KBM-7 (cell line): ENCODE measurements at regions not wholly inside any gene's neighbourhood (a gene's known extent, or its start where the extent isn't known, plus 50 kb on each side); places are given as distances from the start of the nearest gene placed in this dataset.
"Not testable (repeated sequence)": the region's sequence is repeated elsewhere in the genome, so short reads cannot be mapped to it uniquely, and the experiment has no call there.

ENCODE experiments used
- DNase-seq: peaks from one replicate; pipeline ENCODE4 v3.0.0-alpha.2; 2015
- in situ Hi-C: fragments of 300-500 bp; cut with MboI; formaldehyde crosslinking; loops from 2 replicates; pipeline ENCODE4 v1.14.3; 2020; ENCODE audit warnings: low sequenced_read_pairs, low pct_unique_long_range_greater_than_20kb, mixed read lengths

DNA sequence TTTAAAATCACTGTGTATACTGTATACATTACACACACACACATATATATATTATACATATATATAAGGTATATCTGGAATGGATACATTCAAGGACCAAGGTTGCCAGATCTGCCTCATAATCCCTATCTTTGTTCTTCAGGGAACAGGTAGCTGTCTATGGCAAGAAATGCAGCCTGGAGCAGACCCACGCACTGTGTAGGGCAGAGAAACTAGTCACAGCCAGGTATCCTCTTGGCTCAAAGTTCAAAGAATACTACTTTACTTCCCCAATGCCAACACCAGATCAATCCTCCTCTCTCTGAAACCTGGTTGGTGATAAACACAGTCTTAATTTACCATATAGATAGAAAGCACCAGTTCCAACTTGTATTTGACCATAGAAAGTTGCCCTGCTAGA lies 313.6 kb downstream of the PRELID2 start:
- DNase-seq, result no peak
- in situ Hi-C loops, result no loop called here

DNA sequence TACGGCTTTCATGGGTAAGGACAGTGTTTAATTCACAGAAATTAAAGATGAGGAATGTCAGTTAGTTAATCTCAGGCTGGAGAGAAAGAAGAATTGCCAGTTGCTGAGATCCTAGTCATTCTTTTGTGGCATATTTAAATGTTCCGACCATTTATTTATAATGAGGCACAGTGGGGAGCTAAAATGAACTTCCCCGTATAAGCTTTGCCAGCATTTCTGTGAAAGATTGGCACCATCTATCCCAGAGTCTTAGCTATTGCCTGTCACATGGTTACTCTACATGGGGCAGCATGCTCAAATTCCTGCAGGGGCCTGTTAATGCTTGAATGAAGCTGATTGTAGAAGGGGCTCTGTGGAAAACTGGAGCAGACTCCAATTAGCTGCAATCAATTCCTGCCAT lies 314.1 kb downstream of the PRELID2 start:
- no peak for DNase-seq
- in situ Hi-C loops, result no loop called here

DNA sequence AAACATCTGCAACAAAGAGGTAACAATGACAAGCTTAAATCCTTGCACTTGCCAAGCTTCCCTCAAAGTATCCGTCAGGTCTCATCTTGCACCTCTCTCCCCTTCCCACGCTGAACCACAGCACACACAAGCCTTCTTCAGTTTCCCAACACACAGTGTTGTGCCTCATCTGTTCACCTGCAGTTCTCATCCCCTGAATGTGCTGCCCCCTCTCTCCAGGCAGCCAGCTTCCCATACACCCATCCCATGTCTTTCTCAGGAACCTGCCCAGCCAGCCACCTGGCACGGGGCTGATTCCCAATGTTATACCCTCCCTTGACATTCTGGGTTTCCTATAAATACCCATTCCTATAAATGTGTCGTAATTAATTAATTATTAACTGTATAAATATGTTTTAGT lies 314.8 kb downstream of the PRELID2 start:
- in situ Hi-C loops, result no loop called here
- DNase-seq, result no peak

DNA sequence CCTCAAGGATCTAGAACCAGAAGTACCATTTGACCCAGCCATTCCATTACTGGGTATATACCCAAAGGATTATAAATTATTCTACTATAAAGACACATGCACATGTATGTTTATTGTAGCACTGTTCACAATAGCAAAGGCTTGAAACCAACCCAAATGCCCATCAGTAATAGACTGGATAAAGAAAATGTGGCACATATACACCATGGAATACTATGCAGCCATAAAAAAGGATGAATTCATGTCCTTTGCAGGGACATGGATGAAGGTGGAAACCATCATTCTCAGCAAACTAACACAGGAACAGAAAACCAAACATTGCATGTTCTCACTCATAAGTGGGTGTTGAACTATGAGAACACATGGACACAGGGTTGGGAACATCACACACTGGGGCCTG lies 317.6 kb downstream of the PRELID2 start:
- DNase-seq, in situ Hi-C loops: not testable (repeated sequence)

DNA sequence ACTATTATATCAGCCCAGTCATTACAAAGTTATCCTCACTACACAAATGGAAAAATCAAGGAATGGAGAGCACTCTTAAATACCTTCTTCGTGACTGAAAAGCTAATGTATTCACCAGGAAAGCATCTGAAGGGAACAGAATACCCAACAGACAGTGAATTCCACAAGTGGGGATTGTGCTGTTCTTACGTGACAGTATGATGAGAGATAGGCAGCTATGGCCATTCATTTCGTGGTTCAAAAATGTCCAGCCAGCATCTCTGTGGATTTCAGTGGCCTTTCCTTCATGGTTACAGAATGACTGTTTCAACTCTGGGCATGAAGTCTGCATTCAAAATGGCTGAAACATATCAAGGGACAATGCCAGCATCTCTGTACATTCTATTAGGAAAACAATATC lies 323.8 kb downstream of the PRELID2 start:
- in situ Hi-C loops, result no loop called here
- no peak for DNase-seq

DNA sequence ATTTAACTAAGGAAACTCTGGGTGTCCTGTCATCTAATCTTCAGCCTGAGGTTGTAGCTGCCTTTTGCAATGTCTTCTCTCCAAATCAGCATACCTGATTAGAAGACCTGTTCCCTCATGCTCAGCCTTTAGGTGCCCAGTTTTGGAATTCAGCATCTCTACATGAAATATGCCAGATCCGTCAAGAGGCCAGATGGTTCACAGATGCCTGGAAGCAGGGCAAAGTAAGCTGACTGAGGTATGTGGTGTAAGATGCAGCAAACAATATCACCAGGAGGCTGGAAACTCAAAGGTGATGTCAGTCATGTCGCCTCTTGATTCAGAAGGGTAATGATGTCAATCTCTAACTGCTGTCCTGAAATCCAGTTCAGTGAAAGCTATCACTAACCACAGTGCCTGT lies 324.4 kb downstream of the PRELID2 start:
- no peak for DNase-seq
- in situ Hi-C loops, result no loop called here

DNA sequence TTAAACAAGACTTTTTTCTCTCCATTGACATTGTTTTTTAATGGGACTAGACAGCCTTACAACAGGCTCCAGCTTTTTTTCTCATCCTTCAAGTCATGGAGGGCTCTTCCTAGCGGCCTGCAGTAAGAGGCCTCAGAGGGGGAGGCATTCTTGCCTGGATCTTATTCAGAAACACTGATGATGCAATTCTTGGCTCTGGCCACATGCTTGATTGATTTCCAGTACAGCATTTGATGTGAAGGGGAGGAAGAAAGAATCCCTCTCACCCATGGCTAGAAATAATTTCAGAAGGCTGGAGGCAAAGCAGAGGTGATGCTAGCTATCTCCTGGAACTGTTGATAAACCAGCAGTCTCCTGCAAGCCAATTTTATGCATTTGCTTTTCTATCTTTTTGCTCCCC lies 324.8 kb downstream of the PRELID2 start:
- in situ Hi-C loops, result no loop called here
- peak; percentile 7 for DNase-seq

DNA sequence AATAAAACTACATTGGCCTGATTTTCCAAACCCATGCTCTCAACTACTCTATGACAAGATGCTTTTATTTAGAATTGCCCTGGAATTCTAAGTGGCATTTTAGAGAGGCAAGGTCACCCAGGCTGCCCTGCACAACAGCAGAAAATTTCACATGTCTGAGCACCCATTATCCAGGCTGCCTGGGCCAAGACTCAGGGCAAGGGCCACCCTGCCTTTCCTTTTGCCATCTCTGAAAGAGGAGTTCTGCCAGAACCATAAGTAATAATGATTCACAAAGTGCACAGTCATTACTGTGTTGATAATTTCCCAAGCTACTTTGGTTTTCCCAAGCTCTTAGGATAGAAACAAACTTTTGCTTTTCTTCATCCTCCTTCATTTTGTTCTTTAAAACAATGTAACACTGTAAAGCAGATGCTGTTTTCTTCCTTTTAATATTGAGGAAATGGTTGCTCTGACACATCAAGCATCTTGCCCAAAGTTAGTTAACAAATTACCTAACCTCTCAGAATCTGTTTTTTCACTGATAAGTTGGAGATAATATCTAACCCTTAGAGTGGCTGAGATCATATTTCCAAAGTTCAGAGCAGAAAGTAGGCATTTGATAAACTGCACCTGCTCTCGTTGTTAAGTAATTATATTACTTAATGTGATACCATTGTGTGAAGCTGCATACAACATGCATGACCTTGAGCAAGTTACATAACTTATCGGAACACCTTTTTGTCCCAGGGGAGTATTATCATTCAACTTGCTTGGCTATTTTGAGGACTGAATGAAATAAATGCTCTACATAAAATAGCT lies 325.6 kb downstream of the PRELID2 start:
- no peak for DNase-seq
- in situ Hi-C loops, result no loop called here

DNA sequence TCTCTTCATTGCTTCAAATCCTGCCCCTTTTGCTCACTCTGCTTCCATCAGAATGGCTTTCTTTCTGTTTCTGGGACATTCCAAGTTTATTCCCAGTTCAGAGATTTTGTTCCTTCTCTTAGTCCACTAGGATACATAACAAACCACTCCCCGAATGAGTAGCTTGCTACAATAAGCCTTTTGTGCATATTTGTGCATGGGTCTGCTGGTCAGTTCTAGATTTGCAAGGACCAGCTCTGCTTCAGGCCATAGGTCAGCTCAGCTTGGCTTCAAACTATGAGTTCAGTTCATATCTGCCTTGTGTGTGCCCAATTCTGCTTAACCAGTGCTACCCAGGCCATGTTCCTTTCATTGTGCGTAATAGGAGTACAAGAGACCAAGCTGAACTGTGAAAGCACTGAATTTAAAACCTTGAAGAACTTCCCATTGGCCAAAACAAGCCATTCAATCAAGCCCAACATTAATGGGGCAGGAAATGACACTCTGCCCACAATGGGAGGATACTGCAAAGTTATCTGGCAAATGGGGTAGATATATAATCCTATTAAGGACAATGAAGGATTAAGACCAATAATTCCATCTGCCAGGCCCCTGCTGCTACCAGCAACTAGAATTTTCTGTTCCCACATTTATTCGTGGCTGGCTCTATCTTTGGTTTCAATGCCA lies 328.8 kb downstream of the PRELID2 start:
- in situ Hi-C loops, result no loop called here

DNA sequence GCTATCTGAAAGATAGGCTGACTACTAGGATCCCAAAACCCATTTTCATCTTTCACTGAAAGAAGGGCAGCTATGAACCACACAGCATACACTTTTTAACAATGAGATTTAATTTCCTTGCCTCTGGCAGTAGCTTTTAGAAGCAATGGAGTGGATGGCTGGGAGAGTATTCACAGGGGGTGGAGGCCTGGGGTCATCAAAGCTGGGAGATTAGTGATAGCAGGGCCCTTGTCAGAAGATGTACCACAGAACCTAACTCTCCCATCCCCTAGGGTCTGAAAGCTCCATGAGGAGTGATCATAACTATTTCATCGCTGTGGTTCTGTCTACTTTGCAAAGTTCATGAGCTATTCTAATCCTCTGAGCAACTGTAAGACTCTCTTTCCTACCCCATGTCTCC lies 332.2 kb downstream of the PRELID2 start:
- no peak for DNase-seq
- in situ Hi-C loops, result no loop called here

More for the DNA sequence above, 328.8 kb downstream of the PRELID2 start:
- no peak for DNase-seq

DNA sequence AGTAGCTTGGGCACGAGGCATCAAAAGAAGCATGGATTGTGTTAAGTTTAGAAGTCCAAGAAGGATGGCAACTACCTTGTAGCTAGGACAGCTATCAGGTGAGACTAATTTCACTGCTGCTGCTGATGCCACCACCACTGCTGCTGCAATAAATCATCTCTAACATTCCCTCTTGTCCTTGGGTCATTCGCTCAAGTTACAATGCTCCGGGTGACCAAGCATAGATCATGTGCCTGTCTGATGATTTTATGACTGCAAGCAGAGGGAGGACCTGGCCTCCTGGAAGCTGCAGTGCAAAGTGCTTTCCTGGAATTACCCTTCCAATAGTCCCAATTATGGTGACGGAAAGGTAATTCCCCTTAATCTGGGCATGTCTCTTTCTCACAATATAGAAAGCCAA lies 334.4 kb downstream of the PRELID2 start:
- no peak for DNase-seq
- in situ Hi-C loops, result no loop called here

DNA sequence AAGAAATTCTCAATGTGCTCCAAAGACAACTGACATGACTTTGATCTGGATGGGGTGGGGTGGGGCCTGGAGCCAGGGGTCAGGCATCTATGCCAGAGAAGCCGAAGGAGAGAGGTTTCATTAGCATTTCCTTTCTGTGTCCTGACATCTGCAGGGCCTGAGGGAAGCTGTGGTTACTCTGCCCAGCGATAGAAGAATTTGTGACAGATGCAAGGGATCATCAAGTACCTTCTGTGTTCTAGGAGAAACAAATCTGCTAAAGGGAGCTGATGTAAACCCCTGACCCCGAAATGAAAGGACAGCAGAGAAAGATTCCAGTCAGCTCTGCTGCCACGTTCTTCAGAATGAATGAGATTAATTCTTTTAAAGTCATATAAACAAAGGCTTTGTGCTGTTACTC lies 335.7 kb downstream of the PRELID2 start:
- no peak for DNase-seq
- in situ Hi-C loops, result no loop called here

DNA sequence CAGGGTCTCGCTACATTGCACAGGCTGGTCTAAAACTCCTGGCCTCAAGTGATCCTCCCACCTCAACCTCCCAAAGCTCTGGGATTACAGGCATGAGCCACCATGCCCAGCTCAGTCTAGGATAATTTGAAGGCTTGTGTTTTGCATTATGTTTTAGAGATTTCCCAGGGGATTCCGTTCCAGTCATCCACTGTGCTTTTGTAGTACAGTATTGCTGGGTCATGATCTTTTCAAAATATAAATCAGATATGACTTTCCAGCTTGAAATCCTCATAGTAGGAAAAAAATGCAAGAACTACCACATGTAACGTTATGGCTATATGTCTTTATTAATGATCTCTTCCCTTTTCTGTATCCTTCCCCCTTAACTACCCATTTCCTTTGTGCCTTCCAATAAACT lies 338.1 kb downstream of the PRELID2 start:
- in situ Hi-C loops, result no loop called here
- no peak for DNase-seq

DNA sequence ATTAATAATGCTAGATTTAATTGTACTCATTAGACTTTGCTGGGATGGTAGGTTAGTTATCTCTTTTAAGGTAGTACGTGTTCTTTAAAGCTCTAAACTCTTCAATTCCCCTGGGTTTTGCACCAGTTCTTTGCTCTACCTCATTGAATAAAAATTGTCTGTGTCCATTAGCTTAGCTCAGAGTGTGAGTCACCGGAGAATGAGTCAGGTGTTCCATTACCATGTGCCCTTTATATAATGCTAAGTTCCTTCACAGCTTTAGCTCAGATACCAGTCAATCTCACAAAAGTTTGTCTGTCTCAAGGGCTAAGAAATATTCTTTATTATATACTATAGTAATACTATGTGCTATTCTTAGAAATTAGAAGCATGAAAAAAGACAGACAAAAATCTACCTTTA lies 339.4 kb downstream of the PRELID2 start:
- in situ Hi-C loops, result no loop called here
- no peak for DNase-seq

DNA sequence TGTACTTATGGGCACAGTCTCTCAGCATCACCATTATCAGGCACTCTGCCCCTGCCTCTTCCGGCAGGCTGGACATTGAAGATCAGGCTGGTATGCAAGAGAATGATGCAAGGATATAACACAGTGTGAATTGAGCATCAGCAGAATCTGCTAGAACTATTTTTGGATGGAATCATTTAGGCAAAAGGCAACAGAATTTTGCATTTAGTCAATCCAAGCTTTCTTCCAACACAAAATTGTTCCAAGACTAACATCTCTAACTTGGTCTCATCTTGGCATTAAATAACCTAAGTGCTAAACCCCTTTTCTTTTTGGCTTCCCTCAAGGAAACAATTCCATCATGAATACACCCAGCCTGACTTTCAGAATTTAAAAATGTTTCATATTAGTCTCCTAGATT lies 339.9 kb downstream of the PRELID2 start:
- in situ Hi-C loops, result no loop called here
- no peak for DNase-seq

DNA sequence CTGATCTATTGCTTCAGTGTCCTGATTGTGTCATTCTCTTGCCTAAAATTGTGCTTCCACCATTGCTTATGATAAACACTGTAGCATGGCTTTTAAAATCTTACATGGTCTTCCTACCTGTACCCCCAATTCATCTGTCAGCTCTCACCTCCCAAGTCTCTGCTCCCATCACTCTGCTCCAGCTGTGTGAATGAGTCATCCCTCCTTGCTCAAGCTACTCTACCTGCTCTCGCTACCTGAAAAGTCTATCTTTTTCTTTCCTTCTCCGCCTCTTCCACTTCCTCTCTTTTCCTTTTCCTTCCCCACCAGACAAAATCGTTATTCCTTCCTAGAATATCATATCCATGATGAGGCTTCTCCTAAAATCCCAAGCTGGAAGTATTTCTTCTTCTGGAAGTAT lies 341.7 kb downstream of the PRELID2 start:
- in situ Hi-C loops, result no loop called here
- no peak for DNase-seq

DNA sequence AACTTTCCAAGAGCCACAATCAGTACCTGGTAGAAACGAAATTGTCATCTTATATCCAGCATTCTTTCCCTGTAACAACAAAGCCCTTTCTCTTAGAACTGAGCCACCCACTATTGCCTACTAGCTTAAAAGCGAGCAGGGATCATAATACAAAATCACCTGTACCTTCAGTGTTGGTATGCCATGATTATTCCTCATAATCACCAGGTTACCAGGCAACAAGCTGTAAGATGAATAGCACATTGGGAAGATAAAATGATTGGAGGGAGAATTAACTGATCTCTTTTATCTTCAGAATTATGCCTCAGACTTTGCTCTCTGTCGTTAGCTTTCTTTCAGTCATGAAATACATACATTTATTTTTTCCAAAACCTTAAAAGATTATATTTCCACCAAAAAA lies 345.6 kb downstream of the PRELID2 start:
- no peak for DNase-seq
- in situ Hi-C loops, result no loop called here

DNA sequence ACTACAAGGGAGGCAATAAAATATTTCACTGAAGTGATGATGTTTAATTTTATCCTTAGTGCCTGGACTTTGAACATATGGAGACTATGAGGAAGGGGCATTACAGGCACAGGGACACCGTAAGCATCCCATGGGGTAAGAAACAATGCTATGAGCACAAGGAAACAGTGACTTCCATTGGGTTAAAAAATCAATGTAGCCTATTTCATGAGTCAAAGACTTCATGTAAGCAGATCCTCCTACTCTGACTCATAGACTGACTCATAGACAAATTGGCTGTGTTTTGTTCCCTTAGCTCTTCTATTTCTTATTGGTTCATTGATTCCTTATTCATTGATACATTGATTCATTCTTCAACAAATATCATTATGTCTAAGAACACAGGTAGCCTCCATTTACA lies 351.0 kb downstream of the PRELID2 start:
- DNase-seq, result no peak
- in situ Hi-C loops, result no loop called here

DNA sequence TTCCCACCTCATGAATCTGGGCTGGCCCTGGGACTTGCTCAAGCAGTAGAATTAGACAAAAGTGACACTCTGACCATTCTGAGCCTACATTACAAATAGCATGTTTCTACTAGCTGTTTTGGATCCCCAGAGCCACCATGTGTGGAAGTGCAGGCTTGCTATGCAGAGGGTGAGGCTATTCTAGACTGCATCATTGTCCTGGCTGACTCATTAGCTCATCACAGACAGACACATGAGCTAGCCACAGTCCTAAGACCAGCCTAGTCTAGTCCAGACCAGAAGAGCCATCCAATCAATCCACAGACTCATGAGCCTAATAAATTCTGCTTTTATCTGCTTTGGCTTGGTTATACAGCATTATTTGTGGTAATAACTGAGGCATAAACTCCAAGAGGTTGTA lies 351.9 kb downstream of the PRELID2 start:
- DNase-seq, result no peak
- in situ Hi-C loops, result no loop called here

DNA sequence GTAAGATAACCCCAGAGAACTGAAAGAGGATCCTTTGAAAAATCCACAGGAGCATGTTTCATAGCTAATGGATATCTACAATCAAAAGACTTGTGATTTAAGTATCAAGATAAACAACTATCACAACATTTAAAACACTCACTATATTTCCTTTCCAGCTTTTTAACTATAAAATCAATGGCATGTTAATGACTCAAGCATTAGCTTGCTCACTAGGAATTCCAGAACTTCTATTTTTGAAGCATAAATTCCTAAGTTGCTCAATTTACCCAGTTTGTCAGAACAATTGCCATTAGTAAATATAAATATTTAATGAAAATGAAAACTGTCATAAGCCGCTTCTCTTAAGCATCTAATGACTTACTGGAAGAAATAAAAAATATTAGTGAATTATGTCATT lies 355.3 kb downstream of the PRELID2 start:
- in situ Hi-C loops, result no loop called here
- no peak for DNase-seq

DNA sequence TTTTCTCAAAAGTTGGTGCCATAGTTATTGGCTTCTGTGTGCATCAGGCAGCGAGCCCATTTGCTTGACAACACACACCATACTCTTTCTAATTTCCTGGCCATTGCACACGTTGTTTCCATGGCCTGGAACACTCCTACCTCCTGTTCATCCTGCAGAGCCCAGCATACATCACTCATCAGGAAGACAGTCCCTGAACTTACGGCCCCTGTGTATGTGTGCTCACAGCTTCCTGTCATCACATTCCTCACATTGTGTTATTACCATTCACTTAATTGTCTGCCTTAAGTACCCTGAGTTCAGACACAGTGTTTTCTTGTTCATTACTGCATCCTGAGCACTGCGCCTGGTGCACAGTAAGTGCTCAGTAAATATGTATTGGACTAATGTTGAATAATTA lies 355.9 kb downstream of the PRELID2 start:
- in situ Hi-C loops, result no loop called here

More for the DNA sequence above, 355.9 kb downstream of the PRELID2 start:
- DNase-seq, result no peak
